DMS53 treated with DMSO at 0.1 percent for 48 hours (cell line): ENCODE measurements at regions not wholly inside any gene's neighbourhood (a gene's known extent, or its start where the extent isn't known, plus 50 kb on each side); places are given as distances from the start of the nearest gene placed in this dataset.
A peak's percentile ranks its signal among the peaks of the same experiment; 100 is the strongest.

Experiments used
- DNase-seq: peaks from one replicate; lab custom pipeline; 2025; ENCODE audit not compliant: unreplicated experiment; lab: John Stamatoyannopoulos, UW

GRCh38 chr3:159775372-159775961, 213.2 kb upstream of the IL12A start:
- DNase-seq: no peak

DNA sequence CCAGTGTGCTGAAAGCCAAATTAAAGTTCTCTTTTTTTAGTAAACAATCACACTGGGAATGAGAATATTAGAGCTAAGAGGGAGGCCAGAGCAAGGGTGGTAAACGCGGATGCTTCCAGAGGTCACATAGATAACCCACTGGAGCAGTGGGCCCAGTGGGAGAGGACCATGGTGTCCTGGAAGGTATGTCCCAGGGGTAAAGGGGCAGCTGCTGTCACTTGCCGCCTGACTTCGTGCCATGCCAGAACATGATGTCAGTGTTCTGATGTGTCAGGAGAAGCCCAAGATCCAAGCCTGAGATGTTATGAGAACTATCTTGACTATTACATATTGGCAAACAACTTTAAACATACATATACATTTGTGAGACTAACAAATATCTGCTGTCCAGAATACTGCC, 211.9 kb upstream of the IL12A start:
- DNase-seq: no peak

DNA sequence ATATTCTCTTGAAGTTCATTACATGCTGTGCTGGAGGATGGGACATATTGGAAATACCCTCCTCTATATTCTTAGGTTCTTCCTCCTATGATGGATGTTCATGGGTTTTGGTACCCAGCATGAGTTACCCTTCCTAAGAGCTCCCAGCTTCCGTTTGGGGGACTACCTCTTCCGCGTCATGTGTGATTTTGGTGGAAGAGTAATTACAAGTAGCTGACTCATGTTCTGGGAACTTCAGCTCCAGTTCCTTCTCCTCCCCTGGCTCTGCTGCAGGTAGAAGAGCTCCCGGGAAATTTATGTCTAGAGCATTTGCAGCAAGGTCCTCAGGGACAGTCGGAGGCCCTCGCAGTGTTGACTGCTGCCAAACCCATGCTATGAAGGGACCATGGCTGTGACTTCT, 208.8 kb upstream of the IL12A start:
- DNase-seq: no peak

DNA sequence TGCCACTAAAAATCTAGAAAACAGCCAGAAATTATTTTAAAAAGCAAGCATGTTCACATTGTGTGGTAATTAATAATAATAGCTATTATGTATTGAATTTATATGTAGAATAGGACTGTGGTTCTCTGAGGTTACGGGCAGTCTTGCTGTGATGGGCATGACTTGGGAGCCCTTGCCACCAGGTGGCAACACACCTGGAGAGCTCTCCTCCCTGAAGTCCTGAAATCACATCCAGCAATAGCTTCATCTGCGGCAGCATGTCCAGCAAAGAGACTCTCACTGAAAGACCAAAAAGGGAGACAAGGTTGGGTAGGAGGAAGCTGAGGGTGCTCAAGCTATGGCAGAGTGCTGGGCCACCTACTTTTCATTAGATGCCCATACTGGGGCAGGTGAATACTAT, 206.8 kb upstream of the IL12A start:
- DNase-seq: no peak

GRCh38 chr3:159782724-159783421, 205.8 kb upstream of the IL12A start:
- peak; percentile 75 for DNase-seq

DNA sequence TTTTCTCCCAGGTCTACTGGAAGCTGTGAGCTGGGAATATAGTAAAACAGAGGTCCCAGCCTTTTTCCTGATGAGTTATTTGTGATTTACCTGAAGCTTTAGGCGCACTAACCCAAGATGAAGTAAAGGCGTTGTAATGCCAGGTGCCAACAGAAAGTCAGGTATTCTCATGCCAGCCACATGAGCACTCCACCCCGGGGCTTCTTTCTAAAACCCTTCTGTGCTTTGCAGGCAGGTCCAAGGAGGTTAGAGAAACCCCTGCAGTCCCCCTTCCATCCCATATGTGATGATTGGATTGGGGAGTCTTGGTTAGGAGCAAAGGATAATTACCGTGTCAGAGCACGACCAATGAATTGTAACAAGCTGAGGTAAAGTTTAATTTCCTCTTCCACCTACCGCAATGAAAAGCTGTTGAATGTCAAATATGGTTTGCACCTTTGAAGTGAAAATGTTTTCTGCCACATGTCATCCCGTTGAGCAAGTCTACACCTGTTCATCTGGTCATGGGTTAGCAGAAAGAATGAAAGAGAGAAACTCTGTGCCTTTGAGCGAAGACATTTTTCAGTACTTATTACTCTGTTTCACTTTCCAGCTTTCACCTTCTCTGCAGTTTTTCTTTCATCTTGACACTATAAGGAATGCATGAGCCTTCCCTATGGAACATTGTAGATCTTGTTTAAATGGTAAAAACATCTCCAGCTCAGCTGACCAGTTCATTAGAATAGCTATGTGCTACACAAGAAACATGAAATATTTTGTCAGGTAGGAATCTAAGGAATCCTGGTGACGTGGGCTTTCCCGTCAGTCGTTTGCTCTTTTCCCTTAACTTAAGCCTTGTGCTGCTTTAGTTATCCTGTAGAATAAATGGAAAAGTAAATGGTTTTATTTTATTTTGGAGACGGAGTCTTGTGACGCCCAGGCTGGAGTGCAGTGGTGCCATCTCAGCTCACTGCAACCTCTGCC, 204.6 kb upstream of the IL12A start:
- no peak for DNase-seq

DNA sequence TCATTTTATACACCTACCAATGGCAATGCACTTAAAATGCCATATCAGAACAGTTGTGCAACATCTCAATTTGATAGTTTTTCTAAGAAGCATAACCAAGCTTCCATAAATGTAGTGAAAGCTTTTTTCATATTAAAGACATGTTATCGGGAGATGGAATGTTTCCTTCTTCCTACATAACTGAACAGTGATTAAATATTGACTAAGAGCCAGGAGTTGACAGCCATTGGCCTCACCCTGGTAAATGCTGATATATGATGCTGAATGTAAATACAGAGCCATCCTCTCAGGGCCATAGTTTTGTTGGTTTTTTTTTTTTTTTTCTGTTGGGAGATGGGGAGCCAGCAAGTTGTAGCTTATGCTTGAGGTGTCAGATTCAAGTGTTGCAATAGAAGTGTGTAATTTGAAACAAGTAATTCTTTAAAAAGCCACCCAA, 203.3 kb upstream of the IL12A start:
- DNase-seq: peak; percentile 67

DNA sequence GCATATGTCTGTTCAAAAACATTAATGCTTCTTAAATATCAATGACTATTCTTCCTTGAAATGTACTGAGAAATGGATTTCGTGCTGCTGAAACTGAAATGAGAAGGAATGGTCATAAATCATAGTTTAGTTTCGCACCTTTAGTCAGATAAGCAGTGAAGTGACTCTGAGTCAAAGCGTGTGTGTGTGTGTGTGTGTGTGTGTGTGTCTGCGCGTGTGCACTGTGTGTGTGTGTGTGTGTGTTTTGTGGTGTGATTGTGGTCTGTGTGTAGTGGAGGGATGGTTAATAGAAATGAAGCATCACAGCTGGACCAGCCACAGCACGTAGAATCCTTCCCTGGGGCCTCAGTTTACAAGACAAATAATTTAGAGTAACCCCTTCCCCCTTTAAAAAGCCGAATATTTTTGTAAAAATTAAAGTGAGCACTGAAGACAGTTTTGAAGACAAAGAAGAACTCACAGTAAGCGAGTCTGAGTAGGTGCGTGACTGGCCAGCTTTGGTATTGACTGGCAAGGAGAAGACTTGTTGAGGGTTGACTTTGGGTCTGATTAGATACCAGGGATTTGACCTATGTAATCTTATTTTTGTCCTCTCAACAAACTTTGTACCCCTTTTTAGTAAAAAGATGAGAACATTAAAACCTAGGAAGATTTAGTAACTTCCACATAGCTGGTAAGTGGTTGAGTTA, 202.0 kb upstream of the IL12A start:
- DNase-seq: no peak

DNA sequence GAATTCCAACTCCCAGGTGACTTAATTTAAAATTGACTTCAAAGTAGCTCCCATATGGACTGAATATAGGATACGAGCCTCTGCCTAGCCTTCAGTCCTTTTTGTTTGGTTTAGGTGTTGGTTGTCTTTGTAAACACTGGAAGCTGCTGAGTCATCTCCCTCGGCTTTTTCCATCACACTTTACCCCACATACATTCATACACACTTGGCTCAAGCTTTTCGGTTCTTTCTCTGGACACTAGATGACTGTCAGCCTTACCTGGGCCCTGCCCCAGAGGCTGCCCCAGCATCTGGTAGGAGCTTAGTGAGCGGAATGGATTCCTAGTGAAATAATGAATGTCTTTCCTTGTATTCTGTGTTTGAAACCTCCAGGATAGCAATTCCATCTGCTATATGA, 201.5 kb upstream of the IL12A start:
- DNase-seq: peak; percentile 81

DNA sequence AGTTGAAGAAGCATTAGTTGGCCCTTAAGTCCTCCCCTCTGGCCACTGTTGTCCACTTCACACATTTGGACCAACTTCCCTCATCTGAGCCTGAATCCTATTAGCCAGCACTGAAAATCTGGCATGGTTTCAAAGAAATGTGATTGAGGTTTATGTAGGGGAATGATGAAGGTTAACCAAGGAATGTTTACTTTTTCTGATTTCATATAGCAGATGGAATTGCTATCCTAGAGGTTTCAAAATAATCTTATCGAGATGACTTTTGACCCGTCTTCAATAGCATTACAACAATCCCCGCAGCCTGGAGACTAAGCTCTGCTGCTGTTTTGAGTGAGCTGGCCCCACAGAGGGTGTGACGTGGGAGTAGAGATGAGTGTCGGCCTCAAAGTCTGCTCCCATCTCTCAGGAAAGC, 200.8 kb upstream of the IL12A start:
- no peak for DNase-seq

- no peak for DNase-seq
These were observed 200.3 kb upstream of the IL12A start for GRCh38 chr3:159788291-159788690.

GRCh38 chr3:159789017-159789416, 199.6 kb upstream of the IL12A start:
- DNase-seq: no peak

- DNase-seq: no peak
These were observed 198.6 kb upstream of the IL12A start for GRCh38 chr3:159789742-159790635.

- no peak for DNase-seq
These were observed 197.3 kb upstream of the IL12A start for GRCh38 chr3:159791336-159791735.

- DNase-seq: no peak
These were observed 196.6 kb upstream of the IL12A start for GRCh38 chr3:159792070-159792469.

DNA sequence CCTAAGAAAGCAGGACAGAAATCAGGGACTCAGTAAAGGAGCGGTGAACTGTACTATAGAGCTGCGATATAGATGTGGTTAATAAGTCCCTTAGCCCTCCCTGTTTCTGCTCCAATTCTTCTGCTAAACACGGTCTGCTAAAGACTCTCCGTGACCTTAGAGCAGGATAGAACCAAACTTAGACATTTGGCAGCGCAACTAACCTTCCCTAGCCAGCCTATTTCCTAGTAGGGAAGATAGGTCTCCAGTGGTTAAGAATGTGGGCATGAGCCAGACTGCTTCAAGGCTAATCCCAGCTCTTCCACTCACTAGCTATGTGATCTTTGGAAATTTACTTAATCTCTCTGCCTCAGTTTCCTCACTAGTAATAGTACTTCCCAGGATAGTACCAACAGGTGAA, 193.6 kb upstream of the IL12A start:
- no peak for DNase-seq

GRCh38 chr3:159795681-159796175, 192.9 kb upstream of the IL12A start:
- DNase-seq: no peak

GRCh38 chr3:159796226-159796625, 192.4 kb upstream of the IL12A start:
- DNase-seq: no peak

DNA sequence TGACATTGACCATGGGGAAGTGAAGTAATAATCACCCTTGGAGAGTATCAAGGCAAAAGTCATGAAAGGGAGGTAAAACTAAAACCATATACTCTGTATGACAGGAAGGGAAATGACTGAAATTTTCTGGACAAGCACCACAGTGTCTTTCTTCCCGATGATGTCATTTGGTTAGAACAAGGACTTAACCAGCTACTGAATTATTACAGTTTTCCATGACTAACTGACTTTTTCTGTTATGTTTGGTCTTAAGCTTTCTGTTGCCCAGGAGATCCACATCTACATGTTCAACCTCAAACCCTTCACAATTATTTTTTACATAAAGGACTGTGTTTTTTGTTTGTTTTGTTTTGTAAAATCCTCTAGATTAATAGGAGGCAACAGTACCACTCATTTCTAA, 191.9 kb upstream of the IL12A start:
- no peak for DNase-seq

GRCh38 chr3:159797771-159798170, 190.9 kb upstream of the IL12A start:
- no peak for DNase-seq
